DND-41 (cell line): ENCODE measurements at regions not wholly inside any gene's neighbourhood (a gene's known extent, or its start where the extent isn't known, plus 50 kb on each side); places are given as distances from the start of the nearest gene placed in this dataset.

Source experiments
- ATAC-seq: fragments of 200-7000 bp; cut with Tn5 transposase; 3 replicates; pipeline ENCODE4 v1.9.1; 2021; ENCODE audit warnings: low read depth; ENCODE audit not compliant: insufficient read depth
- DNase-seq: peaks from one replicate; pipeline ENCODE4 v3.0.0-alpha.2; 2020
- H2AFZ ChIP-seq: 2 replicates; pipeline ENCODE4 v1.6.0; 2012; ENCODE audit warnings: low read depth, low read length
- H3K27ac ChIP-seq: 2 replicates; pipeline ENCODE4 v1.5.1; 2012; ENCODE audit warnings: low read length, inconsistent platforms
- H3K27me3 ChIP-seq: fragments of 200-600 bp; sonication (generic); 2 replicates; pipeline ENCODE4 v1.6.0; 2012; ENCODE audit warnings: low read length, mild to moderate bottlenecking, inconsistent platforms; ENCODE audit not compliant: insufficient read depth, poor library complexity
- H3K36me3 ChIP-seq: 2 replicates; pipeline ENCODE4 v1.5.1; 2012; ENCODE audit warnings: low read length, inconsistent platforms; ENCODE audit not compliant: insufficient read depth
- H3K4me1 ChIP-seq: 2 replicates; pipeline ENCODE4 v1.5.1; 2012; ENCODE audit warnings: mild to moderate bottlenecking, low read length; ENCODE audit not compliant: insufficient read depth
- H3K4me2 ChIP-seq: 2 replicates; pipeline ENCODE4 v1.6.0; 2012; ENCODE audit warnings: mild to moderate bottlenecking, moderate library complexity, low read length, inconsistent platforms; ENCODE audit not compliant: insufficient read depth
- H3K4me3 ChIP-seq, 2 experiments: fragments of 200-600 bp in 1 of 2; shearing (Covaris generic) in 1 of 2; 2 replicates each; pipeline ENCODE4 v1.5.1; 2012 to 2016; ENCODE audit warnings: inconsistent platforms in 2 of 2, low read length in 2 of 2, mild to moderate bottlenecking in 2 of 2, low read depth in 1 of 2, moderate library complexity in 1 of 2
- H3K79me2 ChIP-seq: 2 replicates; pipeline ENCODE4 v1.6.0; 2012; ENCODE audit warnings: low read length, inconsistent platforms; ENCODE audit not compliant: insufficient read depth
- H3K9ac ChIP-seq: 2 replicates; pipeline ENCODE4 v1.6.0; 2012; ENCODE audit warnings: low read depth, mild to moderate bottlenecking, inconsistent platforms, low read length, moderate library complexity
- H3K9me3 ChIP-seq: 2 replicates; pipeline ENCODE4 v1.5.1; 2012; ENCODE audit warnings: low read length, moderate library complexity, mild to moderate bottlenecking, inconsistent platforms; ENCODE audit not compliant: insufficient read depth, severe bottlenecking
- H4K20me1 ChIP-seq: 2 replicates; pipeline ENCODE4 v1.6.0; 2012; ENCODE audit warnings: low read length; ENCODE audit not compliant: insufficient read depth
- CTCF ChIP-seq: IDR thresholded peaks from 2 replicates; pipeline ENCODE4 v1.5.1; 2012; ENCODE audit warnings: borderline replicate concordance, low read length, moderate library complexity, mild to moderate bottlenecking; ENCODE audit not compliant: poor library complexity, severe bottlenecking; ENCODE audit errors: extremely low read depth
- EZH2 ChIP-seq: IDR thresholded peaks from 3 replicates; pipeline ENCODE4 v1.6.1; 2012; ENCODE audit warnings: borderline replicate concordance, low read depth, mild to moderate bottlenecking, moderate library complexity, low read length, inconsistent platforms; ENCODE audit not compliant: severe bottlenecking

DNA sequence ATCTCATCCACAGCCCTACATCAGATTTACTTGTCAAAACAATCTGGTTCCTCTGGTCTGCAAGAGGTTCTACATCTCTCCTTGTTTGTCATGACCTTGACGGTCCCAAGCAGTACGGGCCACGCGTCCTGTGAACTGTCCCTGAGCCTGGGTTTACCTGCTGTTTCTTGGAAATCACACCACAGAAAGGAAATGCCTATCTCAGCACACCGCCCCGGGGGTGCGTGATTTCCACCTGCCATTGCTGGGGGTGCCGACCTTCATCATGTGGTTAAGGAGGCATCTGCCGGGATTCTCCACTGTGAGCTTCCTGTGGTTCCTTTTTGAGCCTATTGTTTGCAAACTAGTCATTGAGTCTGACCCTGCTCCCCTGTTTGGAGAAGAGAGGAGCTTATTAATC lies 1363.4 kb downstream of the BRD1 start:
- ATAC-seq (no peak), DNase-seq (no peak)
- Histone ChIP-seq H3K4me1 (no peaks in the 10 kb centered on the region), H3K27me3 (peaks cover 3% of the 10 kb centered on the region), H3K79me2 (no peaks in the 10 kb centered on the region), H3K9ac (no peak overlapping the region), H4K20me1 (no peaks in the 10 kb centered on the region), H3K36me3 (no peaks in the 10 kb centered on the region), H3K4me2 (no peak overlapping the region), H3K4me3 (no peak overlapping the region), H2AFZ (no peak overlapping the region), H3K9me3 (no peaks in the 10 kb centered on the region), H3K27ac (no peak overlapping the region)
- TF ChIP-seq EZH2 (no peak), CTCF (no peak)

- no peak for ATAC-seq
These were observed 1367.5 kb downstream of the BRD1 start for GRCh38 chr22:48459859-48460823.

GRCh38 chr22:48459259-48459658 lies 1368.4 kb downstream of the BRD1 start:
- H3K4me1 ChIP-seq, result peaks cover 4% of the 10 kb centered on the region; the same call in 1 of the 2 replicates
- H3K4me3 ChIP-seq, result no peak overlapping the region
- no peaks in the 10 kb centered on the region for H3K9me3 ChIP-seq
- ATAC-seq (no peak), DNase-seq (no peak)
- H2AFZ ChIP-seq, result no peak overlapping the region
- no peak overlapping the region for H3K27ac ChIP-seq
- peaks cover 3% of the 10 kb centered on the region for H3K27me3 ChIP-seq
- TF ChIP-seq EZH2 (no peak), CTCF (no peak)
- H3K4me2 ChIP-seq, result no peak overlapping the region
- H3K36me3 ChIP-seq, result no peaks in the 10 kb centered on the region
- no peaks in the 10 kb centered on the region for H3K79me2 ChIP-seq
- no peak overlapping the region for H3K9ac ChIP-seq
- no peaks in the 10 kb centered on the region for H4K20me1 ChIP-seq

More at GRCh38 chr22:48459859-48460823, 1367.5 kb downstream of the BRD1 start:
- no peak overlapping the region for H3K9ac ChIP-seq
- H4K20me1 ChIP-seq, result no peaks in the 10 kb centered on the region
- H3K36me3 ChIP-seq, result no peaks in the 10 kb centered on the region
- H3K4me1 ChIP-seq, result no peaks in the 10 kb centered on the region
- H3K9me3 ChIP-seq, result no peaks in the 10 kb centered on the region
- H3K4me3 ChIP-seq, result no peak overlapping the region
- no peak overlapping the region for H3K4me2 ChIP-seq
- H2AFZ ChIP-seq, result no peak overlapping the region
- H3K27ac ChIP-seq, result no peak overlapping the region
- DNase-seq, result no peak
- H3K79me2 ChIP-seq, result no peaks in the 10 kb centered on the region
- peaks cover 3% of the 10 kb centered on the region for H3K27me3 ChIP-seq
- TF ChIP-seq EZH2, result no peak
- no peak for TF ChIP-seq CTCF
